Nephron progenitor cell (in vitro differentiated cells): ENCODE measurements at regions not wholly inside any gene's neighbourhood (a gene's known extent, or its start where the extent isn't known, plus 50 kb on each side); places are given as distances from the start of the nearest gene placed in this dataset.

Experiments
- DNase-seq: peaks from one replicate; pipeline ENCODE4 v3.0.0; 2021
- H3K27ac Mint-ChIP-seq: 2 replicates; pipeline ENCODE4 v1.8.0; 2021; ENCODE audit warnings: mild to moderate bottlenecking, moderate library complexity, mixed read lengths
- H3K27me3 Mint-ChIP-seq: 2 replicates; pipeline ENCODE4 v1.8.0; 2021; ENCODE audit warnings: mild to moderate bottlenecking, low read depth, mixed read lengths; ENCODE audit not compliant: poor library complexity
- H3K36me3 Mint-ChIP-seq: 2 replicates; pipeline ENCODE4 v1.8.0; 2021; ENCODE audit warnings: low read depth, mixed read lengths
- H3K4me1 Mint-ChIP-seq: 2 replicates; pipeline ENCODE4 v1.8.0; 2021; ENCODE audit warnings: mixed read lengths
- H3K4me3 Mint-ChIP-seq: 2 replicates; pipeline ENCODE4 v1.8.0; 2021; ENCODE audit warnings: mild to moderate bottlenecking, moderate library complexity, mixed read lengths
- H3K9me3 Mint-ChIP-seq: 2 replicates; pipeline ENCODE4 v1.8.0; 2021; ENCODE audit warnings: mild to moderate bottlenecking, moderate library complexity, mixed read lengths
- CTCF ChIP-seq: fragments of 200-600 bp; sonication (generic); IDR thresholded peaks from 2 replicates; pipeline ENCODE4 v1.5.0; 2021; ENCODE audit warnings: antibody characterized with exemption

GRCh38 chr13:75935805-75936204 lies 299.7 kb downstream of the LMO7 start:
- no peak for TF ChIP-seq CTCF
- no peaks in the 10 kb centered on the region for H3K36me3 Mint-ChIP-seq
- no peak overlapping the region for H3K4me3 Mint-ChIP-seq
- no peak for DNase-seq
- no peak overlapping the region for H3K27ac Mint-ChIP-seq
- peaks cover 5% of the 10 kb centered on the region for H3K4me1 Mint-ChIP-seq
- H3K27me3 Mint-ChIP-seq, result peaks cover 1% of the 10 kb centered on the region
- no peaks in the 10 kb centered on the region for H3K9me3 Mint-ChIP-seq

- no peaks in the 10 kb centered on the region for H3K36me3 Mint-ChIP-seq
Measured at GRCh38 chr13:75934889-75935288, 298.8 kb downstream of the LMO7 start.

GRCh38 chr13:75932636-75933035 lies 296.5 kb downstream of the LMO7 start:
- DNase-seq, result no peak
- H3K27ac Mint-ChIP-seq, result no peak overlapping the region
- H3K27me3 Mint-ChIP-seq, result no peaks in the 10 kb centered on the region
- peaks cover 5% of the 10 kb centered on the region for H3K4me1 Mint-ChIP-seq
- H3K4me3 Mint-ChIP-seq, result no peak overlapping the region
- no peaks in the 10 kb centered on the region for H3K9me3 Mint-ChIP-seq
- H3K36me3 Mint-ChIP-seq, result no peaks in the 10 kb centered on the region
- TF ChIP-seq CTCF, result no peak

More at GRCh38 chr13:75934889-75935288, 298.8 kb downstream of the LMO7 start:
- Mint-ChIP-seq H3K27me3 (no peaks in the 10 kb centered on the region), H3K9me3 (no peaks in the 10 kb centered on the region), H3K4me3 (no peak overlapping the region), H3K27ac (no peak overlapping the region), H3K4me1 (peaks cover 5% of the 10 kb centered on the region)
- DNase-seq, result no peak
- TF ChIP-seq CTCF, result no peak

- H3K27ac Mint-ChIP-seq, result no peak overlapping the region
- no peaks in the 10 kb centered on the region for H3K27me3 Mint-ChIP-seq
- no peak overlapping the region for H3K4me3 Mint-ChIP-seq
- no peaks in the 10 kb centered on the region for H3K9me3 Mint-ChIP-seq
- H3K4me1 Mint-ChIP-seq, result peaks cover 5% of the 10 kb centered on the region
- TF ChIP-seq CTCF, result no peak
- H3K36me3 Mint-ChIP-seq, result no peaks in the 10 kb centered on the region
- DNase-seq, result no peak
Measured at GRCh38 chr13:75931116-75931515, 295.0 kb downstream of the LMO7 start.

DNA sequence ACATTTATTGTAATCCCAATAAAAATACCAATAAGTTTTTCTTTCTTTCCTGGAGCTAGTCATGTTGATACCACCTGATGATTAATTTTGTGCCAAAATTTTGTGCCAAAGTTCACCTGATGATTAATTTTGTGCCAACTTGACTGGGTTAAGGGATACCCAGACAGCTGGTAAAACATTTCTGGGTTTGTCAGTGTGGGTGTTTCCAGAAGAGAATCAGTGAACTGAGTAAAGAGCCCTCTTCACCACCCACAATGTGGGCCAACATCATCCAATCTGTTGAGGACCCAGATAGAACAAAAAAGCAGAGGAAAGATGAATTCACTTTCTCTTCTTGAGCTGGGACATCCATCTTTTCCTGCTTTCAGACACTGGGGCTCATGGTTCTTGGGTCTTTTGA lies 292.9 kb downstream of the LMO7 start:
- H3K9me3 Mint-ChIP-seq, result no peaks in the 10 kb centered on the region
- no peaks in the 10 kb centered on the region for H3K4me1 Mint-ChIP-seq
- H3K27me3 Mint-ChIP-seq, result no peaks in the 10 kb centered on the region
- DNase-seq, result no peak
- no peak overlapping the region for H3K27ac Mint-ChIP-seq
- no peaks in the 10 kb centered on the region for H3K36me3 Mint-ChIP-seq
- no peak overlapping the region for H3K4me3 Mint-ChIP-seq
- no peak for TF ChIP-seq CTCF

GRCh38 chr13:75927183-75927669 lies 291.1 kb downstream of the LMO7 start:
- H3K27ac Mint-ChIP-seq, result no peak overlapping the region
- H3K4me1 Mint-ChIP-seq, result no peaks in the 10 kb centered on the region
- H3K4me3 Mint-ChIP-seq, result no peak overlapping the region
- no peak for TF ChIP-seq CTCF
- no peak for DNase-seq
- H3K36me3 Mint-ChIP-seq, result no peaks in the 10 kb centered on the region
- no peaks in the 10 kb centered on the region for H3K9me3 Mint-ChIP-seq
- H3K27me3 Mint-ChIP-seq, result no peaks in the 10 kb centered on the region
